ENCODE measurements at regions not wholly inside any gene's neighbourhood (a gene's known extent, or its start where the extent isn't known, plus 50 kb on each side); places are given as distances from the start of the nearest gene placed in this dataset.

DNA sequence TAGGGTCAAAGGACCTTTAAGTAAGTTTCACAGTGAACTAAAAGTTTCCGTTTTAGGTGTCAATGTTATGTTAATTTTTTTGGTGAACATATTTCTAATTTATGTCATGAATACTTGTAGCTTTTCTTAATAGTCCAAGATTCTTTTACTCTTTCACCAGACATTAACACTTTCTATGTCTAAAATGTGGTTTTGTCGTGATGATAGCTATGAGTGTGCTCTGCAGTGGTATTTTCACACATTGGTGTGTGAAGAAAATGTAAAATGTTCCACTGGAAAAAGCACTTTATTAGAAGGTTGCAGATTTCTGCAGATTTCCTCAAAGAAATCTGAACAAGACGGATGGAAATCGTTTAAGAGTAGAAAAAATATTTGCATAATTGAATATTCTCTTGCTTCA is 561.0 kb upstream of the ANKRD30A start:
- DNase-seq (ENCODE audit: insufficient read length, low spot score) = no peak
- TF ChIP-seq POLR2A (IDR thresholded peaks at IDR 0.05; ENCODE audit: low read depth, low read length) = no peak
- TF ChIP-seq PAX5 (IDR thresholded peaks at IDR 0.05; ENCODE audit: insufficient read depth, low read length, severe bottlenecking) = no peak
- no peak for TF ChIP-seq TAF1 (IDR thresholded peaks at IDR 0.05; ENCODE audit: low read depth, low read length)
- no peak for TF ChIP-seq POU2F2 (IDR thresholded peaks at IDR 0.05; ENCODE audit: low read depth, low read length)
- TF ChIP-seq POLR2AphosphoS5 (IDR thresholded peaks at IDR 0.05; ENCODE audit: low read depth, low read length) = no peak
- FAIRE-seq = no peak

DNA sequence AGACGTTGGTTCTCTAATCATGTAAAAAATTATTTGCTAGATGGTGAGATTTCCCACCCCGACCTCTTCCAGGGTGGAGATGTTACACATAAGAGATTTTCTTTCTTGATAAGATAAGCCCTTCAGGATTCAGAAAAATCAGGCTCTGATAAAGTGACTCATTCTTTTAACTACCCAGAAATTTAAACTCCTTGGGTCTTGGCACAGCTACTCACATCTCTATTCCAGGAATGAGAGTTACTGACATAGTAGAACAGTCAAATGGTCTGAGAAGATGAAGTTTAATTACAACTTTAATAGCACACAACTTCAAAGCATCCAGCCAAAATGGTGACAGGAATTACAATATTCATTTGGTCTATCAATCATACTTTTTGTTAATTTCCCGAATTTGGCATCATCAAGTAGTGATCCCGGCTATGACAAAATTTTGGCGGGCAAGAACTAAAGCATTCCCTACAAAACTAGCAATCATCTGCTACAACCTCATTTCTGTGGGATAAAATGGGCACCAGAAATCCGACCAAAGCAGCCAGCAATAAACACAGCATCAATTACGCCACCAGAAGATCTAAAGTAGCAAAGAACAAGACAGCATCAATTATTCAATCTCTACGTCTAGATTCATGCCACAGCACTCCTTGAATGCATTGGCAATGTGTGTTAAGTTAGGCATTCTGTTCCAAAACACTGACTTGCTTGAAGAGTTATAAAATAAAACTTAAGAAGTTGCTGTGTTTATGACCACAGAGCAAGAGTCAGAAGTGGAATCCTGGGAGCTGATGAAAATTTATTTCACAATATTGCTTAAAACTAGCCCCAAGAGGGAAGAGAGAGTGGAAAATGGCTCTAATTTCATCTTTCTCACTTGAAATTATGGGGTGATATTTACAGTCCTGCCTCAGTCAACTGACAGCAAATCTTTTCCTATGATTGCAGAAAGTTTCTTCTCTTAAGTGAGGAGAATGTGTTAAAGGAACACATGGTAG is 565.7 kb upstream of the ANKRD30A start:
- DNase-seq (ENCODE audit: insufficient read length, low spot score) (no peak), FAIRE-seq (no peak)
- TF ChIP-seq SPI1 (IDR thresholded peaks at IDR 0.05; ENCODE audit: low read depth, low read length) (no peak), POLR2A (IDR thresholded peaks at IDR 0.05; ENCODE audit: low read depth, low read length) (no peak), POLR2AphosphoS5 (IDR thresholded peaks at IDR 0.05; ENCODE audit: low read depth, low read length) (no peak)

DNA sequence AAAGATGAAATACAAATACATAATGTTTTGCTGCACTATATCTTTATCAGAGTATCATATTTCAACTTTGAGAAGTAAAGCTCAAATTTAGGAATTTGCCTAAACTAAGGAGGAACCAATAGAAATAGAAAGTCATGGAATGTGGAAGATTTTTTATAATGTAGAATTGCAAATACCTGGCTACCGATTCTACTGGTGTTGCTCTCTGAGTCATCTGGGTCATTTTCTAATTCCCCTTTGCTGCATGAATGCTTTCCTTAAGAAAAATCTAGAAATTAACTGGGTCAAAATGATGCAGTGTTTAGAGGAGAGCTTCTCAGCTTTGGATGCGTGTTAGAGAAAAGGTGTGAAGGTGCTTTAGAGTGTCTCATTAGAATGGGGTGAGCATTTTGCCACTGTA is 568.9 kb upstream of the ANKRD30A start:
- no peak for FAIRE-seq
- no peak for DNase-seq (ENCODE audit: insufficient read length, low spot score)
- no peak for TF ChIP-seq POU2F2 (IDR thresholded peaks at IDR 0.05; ENCODE audit: low read depth, low read length)
- TF ChIP-seq TAF1 (IDR thresholded peaks at IDR 0.05; ENCODE audit: low read depth, low read length) = no peak
- TF ChIP-seq PAX5 (IDR thresholded peaks at IDR 0.05; ENCODE audit: insufficient read depth, low read length, severe bottlenecking) = no peak
- no peak for TF ChIP-seq SPI1 (IDR thresholded peaks at IDR 0.05; ENCODE audit: low read depth, low read length)
- no peak for TF ChIP-seq POLR2AphosphoS5 (IDR thresholded peaks at IDR 0.05; ENCODE audit: low read depth, low read length)
- TF ChIP-seq POLR2A (IDR thresholded peaks at IDR 0.05; ENCODE audit: low read depth, low read length) = no peak

DNA sequence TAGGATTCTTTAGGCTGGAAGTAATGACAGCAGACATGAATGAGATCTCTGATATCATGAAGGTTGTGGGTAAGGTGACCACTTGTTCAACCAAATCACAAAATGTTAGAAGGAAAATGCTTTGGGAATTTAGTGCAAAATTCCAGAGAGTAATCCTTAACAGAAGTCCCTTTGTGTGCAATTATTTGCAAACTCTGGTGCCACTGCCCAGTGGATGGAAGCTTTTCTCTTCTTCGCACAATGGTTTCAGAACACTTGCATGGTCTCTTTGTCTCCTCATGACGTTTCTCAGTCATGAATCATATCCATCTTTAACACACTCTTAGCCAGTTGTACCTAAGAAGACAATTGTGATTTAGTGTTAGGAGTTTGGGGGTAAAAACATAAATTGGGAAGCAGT is 570.4 kb upstream of the ANKRD30A start:
- FAIRE-seq = no peak
- no peak for DNase-seq (ENCODE audit: insufficient read length, low spot score)

DNA sequence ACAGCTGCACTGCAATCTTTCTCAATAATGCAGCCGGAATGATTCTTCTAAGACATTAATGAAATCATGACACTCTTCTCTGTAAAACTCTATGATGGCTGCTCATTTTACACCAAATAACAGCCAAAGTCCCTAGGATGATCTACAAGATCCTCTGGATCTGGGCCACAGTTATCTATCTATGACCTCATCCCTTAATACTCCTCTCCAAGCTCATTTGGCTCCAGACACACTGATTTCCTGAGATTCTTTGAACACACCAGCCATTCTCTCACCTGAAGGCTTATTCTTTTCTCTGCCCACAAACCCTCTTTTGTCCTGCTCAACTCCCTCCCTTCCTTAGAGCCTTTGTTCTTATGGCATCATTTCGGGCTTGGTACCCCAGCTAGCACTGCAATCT is 577.4 kb upstream of the ANKRD30A start:
- no peak for TF ChIP-seq POU2F2 (IDR thresholded peaks at IDR 0.05; ENCODE audit: low read depth, low read length)
- no peak for TF ChIP-seq POLR2AphosphoS5 (IDR thresholded peaks at IDR 0.05; ENCODE audit: low read depth, low read length)
- no peak for TF ChIP-seq SPI1 (IDR thresholded peaks at IDR 0.05; ENCODE audit: low read depth, low read length)
- TF ChIP-seq POLR2A (IDR thresholded peaks at IDR 0.05; ENCODE audit: low read depth, low read length) = no peak
- TF ChIP-seq TAF1 (IDR thresholded peaks at IDR 0.05; ENCODE audit: low read depth, low read length) = no peak
- TF ChIP-seq PAX5 (IDR thresholded peaks at IDR 0.05; ENCODE audit: insufficient read depth, low read length, severe bottlenecking) = no peak
- FAIRE-seq (no peak), DNase-seq (ENCODE audit: insufficient read length, low spot score) (no peak)

More for the DNA sequence above, 570.4 kb upstream of the ANKRD30A start:
- TF ChIP-seq POU2F2 (IDR thresholded peaks at IDR 0.05; ENCODE audit: low read depth, low read length) (no peak), TAF1 (IDR thresholded peaks at IDR 0.05; ENCODE audit: low read depth, low read length) (no peak), PAX5 (IDR thresholded peaks at IDR 0.05; ENCODE audit: insufficient read depth, low read length, severe bottlenecking) (no peak), POLR2A (IDR thresholded peaks at IDR 0.05; ENCODE audit: low read depth, low read length) (no peak), SPI1 (IDR thresholded peaks at IDR 0.05; ENCODE audit: low read depth, low read length) (no peak)

DNA sequence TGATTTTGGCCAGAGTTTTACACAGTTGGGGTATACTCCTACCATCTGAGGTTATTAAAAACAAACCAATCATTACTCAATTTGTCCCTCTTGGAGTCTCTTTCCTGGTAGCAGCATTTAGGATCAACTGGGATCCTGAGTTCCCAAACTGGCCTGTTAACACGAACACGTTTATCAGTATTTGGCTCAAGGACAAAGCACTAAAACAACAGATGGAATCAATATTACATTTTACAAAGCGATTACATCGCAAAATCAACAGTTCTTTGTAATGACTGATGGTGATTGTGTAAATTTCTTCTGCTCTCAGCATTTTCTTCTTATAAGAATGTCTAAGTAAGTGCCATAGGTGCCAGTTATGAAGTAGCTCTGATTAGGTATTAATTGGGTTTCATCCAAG is 582.9 kb upstream of the ANKRD30A start:
- FAIRE-seq (no peak), DNase-seq (ENCODE audit: insufficient read length, low spot score) (no peak)
- TF ChIP-seq POLR2AphosphoS5 (IDR thresholded peaks at IDR 0.05; ENCODE audit: low read depth, low read length) (no peak), POU2F2 (IDR thresholded peaks at IDR 0.05; ENCODE audit: low read depth, low read length) (no peak), TAF1 (IDR thresholded peaks at IDR 0.05; ENCODE audit: low read depth, low read length) (no peak), POLR2A (IDR thresholded peaks at IDR 0.05; ENCODE audit: low read depth, low read length) (no peak), PAX5 (IDR thresholded peaks at IDR 0.05; ENCODE audit: insufficient read depth, low read length, severe bottlenecking) (no peak)

DNA sequence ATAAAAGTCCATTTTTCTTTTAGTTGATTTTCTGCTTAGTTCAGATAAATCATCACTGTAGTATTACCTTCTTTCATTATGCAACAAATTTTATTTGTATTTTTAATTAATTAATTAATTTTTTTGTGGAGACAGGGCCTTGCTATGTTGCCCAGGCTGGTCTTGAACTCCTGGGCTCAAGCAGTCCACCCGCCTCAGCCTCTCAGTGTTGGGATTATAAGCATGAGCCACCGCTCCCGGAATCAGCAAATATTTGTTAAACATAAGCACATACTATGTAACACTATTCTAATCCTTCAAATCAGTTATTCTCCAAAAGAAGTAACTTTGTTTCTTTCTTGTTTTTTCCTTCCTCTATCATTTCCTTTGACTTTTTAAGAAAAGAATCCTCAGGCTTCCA is 584.8 kb upstream of the ANKRD30A start:
- no peak for DNase-seq (ENCODE audit: insufficient read length, low spot score)
- TF ChIP-seq POLR2AphosphoS5 (IDR thresholded peaks at IDR 0.05; ENCODE audit: low read depth, low read length) (no peak), TAF1 (IDR thresholded peaks at IDR 0.05; ENCODE audit: low read depth, low read length) (no peak), POLR2A (IDR thresholded peaks at IDR 0.05; ENCODE audit: low read depth, low read length) (no peak), PAX5 (IDR thresholded peaks at IDR 0.05; ENCODE audit: insufficient read depth, low read length, severe bottlenecking) (no peak), SPI1 (IDR thresholded peaks at IDR 0.05; ENCODE audit: low read depth, low read length) (no peak), POU2F2 (IDR thresholded peaks at IDR 0.05; ENCODE audit: low read depth, low read length) (no peak)
- FAIRE-seq = no peak

DNA sequence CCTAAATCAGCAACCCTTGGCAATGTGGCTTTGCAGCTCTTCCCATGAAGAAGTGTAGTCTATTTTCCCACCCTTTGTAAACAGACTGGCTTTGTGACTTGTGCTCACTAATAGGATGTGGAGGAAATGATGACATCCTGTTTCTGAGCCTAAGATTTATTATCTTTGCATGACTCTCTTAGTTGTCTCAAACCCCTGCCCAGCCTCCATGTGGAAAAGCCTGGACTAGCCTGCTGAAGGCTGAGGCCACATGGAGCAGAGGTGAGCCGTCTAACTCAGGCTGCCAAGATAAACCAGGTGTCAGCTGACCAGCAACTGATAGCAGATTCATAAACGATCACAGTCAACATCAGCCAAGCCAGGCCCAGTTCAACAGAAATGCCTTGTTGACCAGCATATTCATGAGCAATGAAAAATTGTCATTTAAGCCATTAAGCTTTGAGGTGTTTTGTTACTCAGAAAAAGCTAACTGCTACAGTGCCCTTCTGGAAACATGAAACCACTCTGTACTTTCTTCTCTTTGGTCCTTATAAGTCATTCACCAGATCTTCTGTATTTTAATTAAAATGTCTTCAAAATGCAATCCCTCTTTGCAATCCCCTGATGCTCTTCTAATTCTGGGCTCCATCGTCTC is 586.3 kb upstream of the ANKRD30A start:
- DNase-seq (ENCODE audit: insufficient read length, low spot score) (no peak), FAIRE-seq (no peak)
- no peak for TF ChIP-seq TAF1 (IDR thresholded peaks at IDR 0.05; ENCODE audit: low read depth, low read length)
- TF ChIP-seq POLR2A (IDR thresholded peaks at IDR 0.05; ENCODE audit: low read depth, low read length) = no peak
- TF ChIP-seq SPI1 (IDR thresholded peaks at IDR 0.05; ENCODE audit: low read depth, low read length) = no peak
- TF ChIP-seq POLR2AphosphoS5 (IDR thresholded peaks at IDR 0.05; ENCODE audit: low read depth, low read length) = no peak
- TF ChIP-seq POU2F2 (IDR thresholded peaks at IDR 0.05; ENCODE audit: low read depth, low read length) = no peak
- TF ChIP-seq PAX5 (IDR thresholded peaks at IDR 0.05; ENCODE audit: insufficient read depth, low read length, severe bottlenecking) = no peak

DNA sequence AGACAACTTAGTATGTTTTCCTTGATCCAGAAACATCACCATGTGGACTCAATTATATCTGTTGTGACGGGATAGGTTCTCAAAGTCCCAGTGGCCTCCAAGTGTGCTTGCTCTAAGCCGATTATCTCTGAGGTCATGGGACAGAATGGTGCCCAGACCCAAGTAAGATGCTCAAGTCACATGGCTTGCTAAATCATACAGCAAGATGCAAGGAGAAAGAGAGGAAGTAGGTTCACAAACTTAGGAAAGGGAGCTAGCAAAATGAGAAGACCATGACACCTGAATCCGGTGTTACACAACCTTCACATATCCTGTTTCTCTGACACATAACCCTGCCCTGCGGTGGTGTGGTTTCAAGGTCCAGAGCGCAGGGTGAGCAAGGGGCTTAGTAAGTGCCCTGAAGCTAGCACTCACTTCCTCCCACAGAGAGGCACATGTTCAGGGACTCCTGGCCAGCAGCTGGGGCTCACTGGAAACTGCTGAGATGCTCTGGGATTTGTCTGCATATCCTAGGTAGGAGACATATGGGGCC is 590.9 kb upstream of the ANKRD30A start:
- no peak for TF ChIP-seq POU2F2 (IDR thresholded peaks at IDR 0.05; ENCODE audit: low read depth, low read length)
- TF ChIP-seq SPI1 (IDR thresholded peaks at IDR 0.05; ENCODE audit: low read depth, low read length) = peak; percentile 83
- TF ChIP-seq POLR2A (IDR thresholded peaks at IDR 0.05; ENCODE audit: low read depth, low read length) = no peak
- TF ChIP-seq POLR2AphosphoS5 (IDR thresholded peaks at IDR 0.05; ENCODE audit: low read depth, low read length) = no peak
- TF ChIP-seq PAX5 (IDR thresholded peaks at IDR 0.05; ENCODE audit: insufficient read depth, low read length, severe bottlenecking) = peak; percentile 66
- peak; percentile 25 for DNase-seq (ENCODE audit: insufficient read length, low spot score)
- FAIRE-seq = peak; percentile 87

All from GM12891 (cell line).